ENCODE measurements at regions not wholly inside any gene's neighbourhood (a gene's known extent, or its start where the extent isn't known, plus 50 kb on each side); places are given as distances from the start of the nearest gene placed in this dataset.
A peak's percentile ranks its signal among the peaks of the same experiment; 100 is the strongest.

GRCh38 chr22:48496987-48497650, 1330.6 kb downstream of the BRD1 start:
- DNase-seq = no peak

GRCh38 chr22:48496226-48496845, 1331.3 kb downstream of the BRD1 start:
- DNase-seq = no peak

GRCh38 chr22:48495751-48496080, 1332.0 kb downstream of the BRD1 start:
- DNase-seq = no peak

GRCh38 chr22:48494968-48495750, 1332.5 kb downstream of the BRD1 start:
- no peak for DNase-seq

- DNase-seq = no peak
These were observed 1333.3 kb downstream of the BRD1 start for GRCh38 chr22:48494256-48494967.

- no peak for DNase-seq
These were observed 1333.9 kb downstream of the BRD1 start for GRCh38 chr22:48493733-48494132.

- DNase-seq = peak; percentile 7
These were observed 1335.0 kb downstream of the BRD1 start for GRCh38 chr22:48492366-48493320.

GRCh38 chr22:48491451-48491941, 1336.2 kb downstream of the BRD1 start:
- DNase-seq = no peak

- DNase-seq = no peak
These were observed 1336.9 kb downstream of the BRD1 start for GRCh38 chr22:48490500-48491411.

- no peak for DNase-seq
These were observed 1337.8 kb downstream of the BRD1 start for GRCh38 chr22:48489551-48490499.

- DNase-seq = no peak
These were observed 1338.8 kb downstream of the BRD1 start for GRCh38 chr22:48488611-48489511.

GRCh38 chr22:48488149-48488551, 1339.5 kb downstream of the BRD1 start:
- DNase-seq = no peak

GRCh38 chr22:48486558-48486957, 1341.1 kb downstream of the BRD1 start:
- DNase-seq = no peak

- DNase-seq = no peak
These were observed 1341.5 kb downstream of the BRD1 start for GRCh38 chr22:48486134-48486532.

- no peak for DNase-seq
These were observed 1342.2 kb downstream of the BRD1 start for GRCh38 chr22:48485149-48486133.

- DNase-seq = no peak
These were observed 1343.7 kb downstream of the BRD1 start for GRCh38 chr22:48483764-48484528.

GRCh38 chr22:48482771-48483170, 1344.9 kb downstream of the BRD1 start:
- DNase-seq = no peak

Data from CD4-positive, alpha-beta T cell treated with Interleukin-17A for 4 hours (primary cell).